GM18867 (cell line): ENCODE measurements at regions not wholly inside any gene's neighbourhood (a gene's known extent, or its start where the extent isn't known, plus 50 kb on each side); places are given as distances from the start of the nearest gene placed in this dataset.
"Not testable (repeated sequence)": the region's sequence is repeated elsewhere in the genome, so short reads cannot be mapped to it uniquely, and the experiment has no call there.

Experiments
- ATAC-seq: cut with Tn5 transposase; IDR thresholded peaks from one replicate; pipeline ENCODE4 v1.9.1; 2021; ENCODE audit warnings: mild to moderate bottlenecking, moderate library complexity; ENCODE audit not compliant: unreplicated experiment

- ATAC-seq: peak; percentile 74
Measured at GRCh38 chr21:8194042-8194441, 2327.3 kb upstream of the TPTE start.

DNA sequence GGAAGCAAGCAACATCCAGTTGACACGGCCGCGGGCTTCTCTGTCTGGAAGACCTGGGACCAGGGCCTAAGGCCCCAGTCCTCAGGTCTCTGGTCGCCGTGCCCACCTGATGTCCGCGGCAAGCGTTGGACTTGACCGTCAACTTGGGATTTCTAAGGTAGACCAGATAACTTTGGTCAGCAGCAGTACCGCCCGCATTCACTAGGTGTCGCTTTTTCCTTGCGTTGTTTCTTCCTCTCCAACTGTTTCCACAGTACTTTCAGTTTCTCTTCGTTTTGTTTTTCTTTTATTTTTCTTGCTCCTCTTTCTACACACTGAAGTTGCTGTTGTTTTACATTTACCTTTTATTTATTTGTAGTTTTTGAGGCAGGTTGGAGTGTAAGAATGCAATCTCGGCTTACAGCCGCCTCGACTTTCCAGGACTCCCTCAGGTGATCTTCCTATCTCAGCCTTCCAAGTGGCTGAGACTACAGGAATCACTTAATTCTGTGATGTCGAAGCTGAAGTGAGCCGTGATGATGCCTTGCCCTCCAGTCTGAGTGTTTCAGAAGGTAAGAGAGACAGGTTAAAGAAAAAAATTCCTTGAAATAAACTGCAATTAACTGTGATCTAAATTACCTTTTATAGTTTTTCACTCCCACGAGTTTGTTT lies 2323.9 kb upstream of the TPTE start:
- ATAC-seq: peak; percentile 51

DNA sequence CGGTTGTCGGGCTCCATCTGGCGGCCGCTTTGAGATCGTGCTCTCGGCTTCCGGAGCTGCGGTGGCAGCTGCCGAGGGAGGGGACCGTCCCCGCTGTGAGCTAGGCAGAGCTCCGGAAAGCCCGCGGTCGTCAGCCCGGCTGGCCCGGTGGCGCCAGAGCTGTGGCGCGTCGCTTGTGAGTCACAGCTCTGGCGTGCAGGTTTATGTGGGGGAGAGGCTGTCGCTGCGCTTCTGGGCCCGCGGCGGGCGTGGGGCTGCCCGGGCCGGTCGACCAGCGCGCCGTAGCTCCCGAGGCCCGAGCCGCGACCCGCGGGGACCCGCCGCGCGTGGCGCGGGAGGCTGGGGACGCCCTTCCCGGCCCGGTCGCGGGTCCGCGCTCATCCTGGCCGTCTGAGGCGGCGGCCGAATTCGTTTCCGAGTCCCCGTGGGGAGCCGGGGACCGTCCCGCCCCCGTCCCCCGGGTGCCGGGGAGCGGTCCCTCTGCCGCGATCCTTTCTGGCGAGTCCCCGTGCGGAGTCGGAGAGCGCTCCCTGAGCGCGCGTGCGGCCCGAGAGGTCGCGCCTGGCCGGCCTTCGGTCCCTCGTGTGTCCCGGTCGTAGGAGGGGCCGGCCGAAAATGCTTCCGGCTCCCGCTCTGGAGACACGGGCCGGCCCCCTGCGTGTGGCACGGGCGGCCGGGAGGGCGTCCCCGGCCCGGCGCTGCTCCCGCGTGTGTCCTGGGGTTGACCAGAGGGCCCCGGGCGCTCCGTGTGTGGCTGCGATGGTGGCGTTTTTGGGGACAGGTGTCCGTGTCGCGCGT lies 2316.1 kb upstream of the TPTE start:
- ATAC-seq: peak; percentile 88

GRCh38 chr21:8205892-8206188 lies 2315.5 kb upstream of the TPTE start:
- ATAC-seq: not testable (repeated sequence)

- peak; percentile 79 for ATAC-seq
Measured at GRCh38 chr21:8212986-8213550, 2308.3 kb upstream of the TPTE start.

DNA sequence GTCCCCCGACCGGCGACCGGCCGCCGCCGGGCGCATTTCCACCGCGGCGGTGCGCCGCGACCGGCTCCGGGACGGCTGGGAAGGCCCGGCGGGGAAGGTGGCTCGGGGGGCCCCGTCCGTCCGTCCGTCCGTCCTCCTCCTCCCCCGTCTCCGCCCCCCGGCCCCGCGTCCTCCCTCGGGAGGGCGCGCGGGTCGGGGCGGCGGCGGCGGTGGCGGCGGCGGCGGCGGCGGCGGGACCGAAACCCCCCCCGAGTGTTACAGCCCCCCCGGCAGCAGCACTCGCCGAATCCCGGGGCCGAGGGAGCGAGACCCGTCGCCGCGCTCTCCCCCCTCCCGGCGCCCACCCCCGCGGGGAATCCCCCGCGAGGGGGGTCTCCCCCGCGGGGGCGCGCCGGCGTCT lies 2306.8 kb upstream of the TPTE start:
- ATAC-seq: not testable (repeated sequence)

DNA sequence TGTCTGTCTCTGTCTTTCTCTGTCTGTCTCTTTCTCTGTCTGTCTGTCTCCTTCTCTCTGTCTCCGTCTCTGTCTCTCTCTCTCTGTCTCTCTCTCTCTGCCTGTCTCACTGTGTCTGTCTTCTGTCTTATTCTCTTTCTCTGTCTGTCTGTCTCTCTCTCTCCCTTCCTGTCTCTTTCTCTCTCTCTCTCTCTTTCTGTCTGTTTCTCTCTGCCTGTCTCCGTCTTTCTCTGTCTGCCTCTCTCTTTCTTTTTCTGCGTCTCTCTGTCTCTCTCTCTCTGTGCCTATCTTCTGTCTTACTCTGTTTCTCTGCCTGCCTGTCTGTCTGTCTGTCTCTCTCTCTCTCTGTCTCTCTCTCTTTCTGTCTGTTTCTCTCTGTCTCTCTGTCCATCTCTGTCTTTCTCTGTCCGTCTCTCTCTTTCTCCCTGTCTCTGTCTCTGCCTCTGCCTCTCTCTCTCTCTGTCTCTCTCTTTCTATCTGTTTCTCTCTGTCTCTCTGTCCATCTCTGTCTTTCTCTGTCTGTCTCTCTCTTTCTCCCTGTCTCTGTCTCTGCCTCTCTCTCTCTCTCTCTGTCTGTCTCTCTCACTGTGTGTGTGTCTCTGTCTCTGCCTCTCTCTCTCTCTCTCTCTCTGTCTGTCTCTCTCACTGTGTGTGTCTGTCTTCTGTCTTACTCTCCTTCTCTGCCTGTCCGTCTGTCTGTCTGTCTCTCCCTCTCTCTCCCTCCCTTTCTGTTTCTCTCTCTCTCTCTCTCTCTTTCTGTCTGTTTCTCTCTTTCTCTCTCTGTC lies 2291.8 kb upstream of the TPTE start:
- ATAC-seq: peak; percentile 33

GRCh38 chr21:8231252-8231651 lies 2290.1 kb upstream of the TPTE start:
- not testable (repeated sequence) for ATAC-seq

DNA sequence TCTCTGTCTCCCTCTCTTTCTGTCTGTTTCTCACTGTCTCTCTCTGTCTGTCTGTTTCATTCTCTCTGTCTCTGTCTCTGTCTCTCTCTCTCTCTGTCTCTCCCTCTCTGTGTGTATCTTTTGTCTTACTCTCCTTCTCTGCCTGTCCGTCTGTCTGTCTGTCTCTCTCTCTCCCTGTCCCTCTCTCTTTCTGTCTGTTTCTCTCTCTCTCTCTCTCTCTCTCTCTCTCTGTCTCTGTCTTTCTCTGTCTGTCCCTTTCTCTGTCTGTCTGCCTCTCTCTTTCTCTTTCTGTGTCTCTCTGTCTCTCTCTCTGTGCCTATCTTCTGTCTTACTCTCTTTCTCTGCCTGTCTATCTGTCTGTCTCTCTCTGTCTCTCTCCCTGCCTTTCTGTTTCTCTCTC lies 2288.4 kb upstream of the TPTE start:
- not testable (repeated sequence) for ATAC-seq

DNA sequence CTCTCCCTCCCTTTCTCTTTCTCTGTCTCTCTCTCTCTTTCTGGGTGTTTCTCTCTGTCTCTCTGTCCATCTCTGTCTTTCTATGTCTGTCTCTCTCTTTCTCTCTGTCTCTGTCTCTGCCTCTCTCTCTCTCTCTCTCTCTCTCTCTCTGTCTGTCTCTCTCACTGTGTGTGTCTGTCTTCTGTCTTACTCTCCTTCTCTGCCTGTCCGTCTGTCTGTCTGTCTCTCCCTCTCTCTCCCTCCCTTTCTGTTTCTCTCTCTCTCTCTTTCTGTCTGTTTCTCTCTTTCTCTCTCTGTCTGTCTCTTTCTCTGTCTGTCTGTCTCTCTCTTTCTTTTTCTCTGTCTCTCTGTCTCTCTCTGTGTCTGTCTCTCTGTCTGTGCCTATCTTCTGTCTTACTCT lies 2287.3 kb upstream of the TPTE start:
- ATAC-seq: not testable (repeated sequence)

- peak; percentile 50 for ATAC-seq
Measured at GRCh38 chr21:8244723-8245641, 2276.4 kb upstream of the TPTE start.

DNA sequence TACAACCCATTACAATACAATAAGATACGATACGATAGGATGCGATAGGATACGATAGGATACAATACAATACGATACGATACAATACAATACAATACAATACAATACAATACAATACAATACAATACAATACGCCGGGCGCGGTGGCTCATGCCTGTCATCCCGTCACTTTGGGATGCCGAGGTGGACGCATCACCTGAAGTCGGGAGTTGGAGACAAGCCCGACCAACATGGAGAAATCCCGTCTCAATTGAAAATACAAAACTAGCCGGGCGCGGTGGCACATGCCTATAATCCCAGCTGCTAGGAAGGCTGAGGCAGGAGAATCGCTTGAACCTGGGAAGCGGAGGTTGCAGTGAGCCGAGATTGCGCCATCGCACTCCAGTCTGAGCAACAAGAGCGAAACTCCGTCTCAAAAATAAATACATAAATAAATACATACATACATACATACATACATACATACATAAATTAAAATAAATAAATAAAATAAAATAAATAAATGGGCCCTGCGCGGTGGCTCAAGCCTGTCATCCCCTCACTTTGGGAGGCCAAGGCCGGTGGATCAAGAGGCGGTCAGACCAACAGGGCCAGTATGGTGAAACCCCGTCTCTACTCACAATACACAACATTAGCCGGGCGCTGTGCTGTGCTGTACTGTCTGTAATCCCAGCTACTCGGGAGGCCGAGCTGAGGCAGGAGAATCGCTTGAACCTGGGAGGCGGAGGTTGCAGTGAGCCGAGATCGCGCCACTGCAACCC lies 2275.6 kb upstream of the TPTE start:
- ATAC-seq: peak; percentile 79

DNA sequence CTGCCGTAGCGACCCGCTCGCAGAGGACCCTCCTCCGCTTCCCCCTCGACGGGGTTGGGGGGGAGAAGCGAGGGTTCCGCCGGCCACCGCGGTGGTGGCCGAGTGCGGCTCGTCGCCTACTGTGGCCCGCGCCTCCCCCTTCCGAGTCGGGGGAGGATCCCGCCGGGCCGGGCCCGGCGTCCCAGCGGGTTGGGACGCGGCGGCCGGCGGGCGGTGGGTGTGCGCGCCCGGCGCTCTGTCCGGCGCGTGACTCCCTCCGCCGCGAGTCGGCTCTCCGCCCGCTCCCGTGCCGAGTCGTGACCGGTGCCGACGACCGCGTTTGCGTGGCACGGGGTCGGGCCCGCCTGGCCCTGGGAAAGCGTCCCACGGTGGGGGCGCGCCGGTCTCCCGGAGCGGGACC lies 2269.7 kb upstream of the TPTE start:
- ATAC-seq: not testable (repeated sequence)

DNA sequence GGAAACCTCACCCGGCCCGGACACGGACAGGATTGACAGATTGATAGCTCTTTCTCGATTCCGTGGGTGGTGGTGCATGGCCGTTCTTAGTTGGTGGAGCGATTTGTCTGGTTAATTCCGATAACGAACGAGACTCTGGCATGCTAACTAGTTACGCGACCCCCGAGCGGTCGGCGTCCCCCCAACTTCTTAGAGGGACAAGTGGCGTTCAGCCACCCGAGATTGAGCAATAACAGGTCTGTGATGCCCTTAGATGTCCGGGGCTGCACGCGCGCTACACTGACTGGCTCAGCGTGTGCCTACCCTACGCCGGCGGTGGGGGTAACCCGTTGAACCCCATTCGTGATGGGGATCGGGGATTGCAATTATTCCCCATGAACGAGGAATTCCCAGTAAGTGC lies 2266.3 kb upstream of the TPTE start:
- ATAC-seq: not testable (repeated sequence)

DNA sequence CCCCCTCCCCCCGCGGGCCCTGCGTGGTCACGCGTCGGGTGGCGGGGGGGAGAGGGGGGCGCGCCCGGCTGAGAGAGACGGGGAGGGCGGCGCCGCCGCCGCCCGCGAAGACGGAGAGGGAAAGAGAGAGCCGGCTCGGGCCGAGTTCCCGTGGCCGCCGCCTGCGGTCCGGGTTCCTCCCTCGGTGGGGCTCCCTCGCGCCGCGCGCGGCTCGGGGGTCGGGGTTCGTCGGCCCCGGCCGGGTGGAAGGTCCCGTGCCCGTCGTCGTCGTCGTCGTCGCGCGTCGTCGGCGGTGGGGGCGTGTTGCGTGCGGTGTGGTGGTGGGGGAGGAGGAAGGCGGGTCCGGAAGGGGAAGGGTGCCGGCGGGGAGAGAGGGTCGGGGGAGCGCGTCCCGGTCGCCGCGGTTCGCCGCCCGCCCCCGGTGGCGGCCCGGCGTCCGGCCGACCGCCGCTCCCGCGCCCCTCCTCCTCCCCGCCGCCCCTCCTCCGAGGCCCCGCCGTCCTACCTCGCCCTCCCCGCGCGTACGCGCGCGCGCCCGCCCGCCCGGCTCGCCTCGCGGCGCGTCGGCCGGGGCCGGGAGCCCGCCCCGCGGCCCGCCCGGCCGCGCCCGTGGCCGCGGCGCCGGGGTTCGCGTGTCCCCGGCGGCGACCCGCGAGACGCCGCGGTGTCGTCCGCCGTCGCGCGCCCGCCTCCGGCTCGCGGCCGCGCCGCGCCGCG lies 2264.1 kb upstream of the TPTE start:
- ATAC-seq: not testable (repeated sequence)

GRCh38 chr21:8260065-8260627 lies 2261.2 kb upstream of the TPTE start:
- not testable (repeated sequence) for ATAC-seq
